GM12891 (cell line): ENCODE measurements at regions not wholly inside any gene's neighbourhood (a gene's known extent, or its start where the extent isn't known, plus 50 kb on each side); places are given as distances from the start of the nearest gene placed in this dataset.

ENCODE experiments used
- PAX5 ChIP-seq: IDR thresholded peaks from 2 replicates; pipeline ENCODE4 v1.6.1; 2011; ENCODE audit warnings: low read length, moderate library complexity, mild to moderate bottlenecking; ENCODE audit not compliant: insufficient read depth, severe bottlenecking
- POLR2A ChIP-seq: IDR thresholded peaks from 2 replicates; pipeline ENCODE4 v1.6.1; 2011; ENCODE audit warnings: low read depth, low read length, control low read depth
- POLR2AphosphoS5 ChIP-seq: IDR thresholded peaks from 2 replicates; pipeline ENCODE4 v1.6.1; 2011; ENCODE audit warnings: low read depth, low read length, control low read depth
- POU2F2 ChIP-seq: IDR thresholded peaks from 2 replicates; pipeline ENCODE4 v1.6.1; 2011; ENCODE audit warnings: low read depth, mild to moderate bottlenecking, control low read depth, low read length, moderate library complexity
- TAF1 ChIP-seq: IDR thresholded peaks from 2 replicates; pipeline ENCODE4 v1.6.1; 2011; ENCODE audit warnings: low read depth, low read length, control low read depth

DNA sequence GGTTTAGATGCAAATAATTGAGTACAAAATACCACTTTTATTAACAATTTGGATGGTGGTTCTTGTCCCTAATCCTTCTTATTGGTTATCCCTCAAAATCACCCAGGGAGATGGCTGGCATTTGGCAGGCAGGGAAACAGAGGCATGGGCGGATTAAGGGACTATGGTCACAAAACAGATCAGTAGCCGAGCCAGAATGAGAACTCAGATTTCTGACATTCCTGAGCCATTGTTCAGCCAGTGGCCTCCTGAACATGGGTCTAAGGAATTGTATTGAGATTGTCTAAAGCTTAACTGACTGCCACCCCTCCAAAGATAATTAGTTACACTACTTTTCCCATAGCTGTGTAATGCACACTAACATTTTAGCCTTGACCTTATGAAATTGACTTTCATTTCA, 88.4 kb downstream of the CHD9NB start:
- TF ChIP-seq POLR2AphosphoS5 (no peak), PAX5 (no peak), POLR2A (no peak), TAF1 (no peak), POU2F2 (no peak)
